ENCODE measurements at regions not wholly inside any gene's neighbourhood (a gene's known extent, or its start where the extent isn't known, plus 50 kb on each side); places are given as distances from the start of the nearest gene placed in this dataset.

- no TSS peak for BruUV-seq (replicated peaks)
- in situ Hi-C loops (cut with MboI) (no loop called here), intact Hi-C loops (cut with micrococcal nuclease) (no loop called here)
- Histone ChIP-seq H3K4me2 (ENCODE audit: insufficient read depth, low read length) (peak overlapping the region; percentile 12; the same call in 1 of the 2 replicates), H2AFZ (ENCODE audit: low read depth, low read length) (peak overlapping the region; percentile 66), H3K4me3 (no peak overlapping the region), H3K79me2 (ENCODE audit: control insufficient read depth, insufficient read depth, low read length) (no peaks in the 10 kb centered on the region), H3K9ac (ENCODE audit: insufficient read depth in 1 of 2, low read depth in 2 of 2, low read length in 2 of 2) (no peak overlapping the region), H3K27ac (ENCODE audit: extremely low read depth, low read depth, low read length) (no peak overlapping the region), H3K36me3 (ENCODE audit: control insufficient read depth, insufficient read depth, low read length) (no peaks in the 10 kb centered on the region), H3K27me3 (ENCODE audit: control insufficient read depth in 2 of 2, insufficient read depth in 2 of 2, low read length in 2 of 2) (no peaks in the 10 kb centered on the region), H3K9me1 (ENCODE audit: control insufficient read depth, insufficient read depth, low read length) (no peaks in the 10 kb centered on the region), H3K9me3 (replicated peaks; ENCODE audit: control insufficient read depth, insufficient read depth, low read depth, low read length) (no peaks in the 10 kb centered on the region), H4K20me1 (replicated peaks; ENCODE audit: control insufficient read depth, insufficient read depth, low read length) (no peaks in the 10 kb centered on the region), H3K4me1 (replicated peaks in 1 of 2; ENCODE audit: control insufficient read depth in 2 of 2, insufficient read depth in 2 of 2, low read length in 2 of 2) (peaks cover 0 to 3% of the 10 kb centered on the region in 2 experiments; a peak in 1 of 5 replicates)
- ATAC-seq (peak; percentile 83), FAIRE-seq (no peak), DNase-seq (ENCODE audit: extremely low read depth in 1 of 4, low spot score in 3 of 4) (no peak)
- 30% methylated on average over 6 of the region's 6 CpGs for WGBS (ENCODE audit: insufficient coverage, low coverage, missing lambda C conversion rate)
- ChIA-PET POLR2A (interaction anchor here (0.7 to 0.8 kb wide), 2 partner anchors 52 to 1412 kb away, joined by 3 to 4 read pairs; no protein-coding TSS in a partner anchor), CTCF (ENCODE audit: low intra/inter-chr PET ratio) (no interaction called here)
- no peak for TF ChIP-seq LCOR (CRISPR knock-in tag; IDR thresholded peaks at IDR 0.05)
- no peak for TF ChIP-seq FOXK2 (conservative IDR thresholded peaks at IDR 0.05 in 1 of 2, IDR thresholded peaks at IDR 0.05 in 1 of 2; ENCODE audit: low read depth in 2 of 2)
- TF ChIP-seq NR2C1 (IDR thresholded peaks at IDR 0.05): peak; percentile 31
- peak; percentile 48; the same call in 1 of the 2 replicates for TF ChIP-seq NR2C1 (tag; IDR thresholded peaks at IDR 0.05)
- TF ChIP-seq PRDM10 (IDR thresholded peaks at IDR 0.05; ENCODE audit: partially characterized antibody): no peak
- TF ChIP-seq NR2C2 (CRISPR knock-in tag; IDR thresholded peaks at IDR 0.05): no peak
- peak; percentile 66 for TF ChIP-seq NR2C2 (tag; IDR thresholded peaks at IDR 0.05)
- TF ChIP-seq RAD21 (CRISPR knock-in tag; conservative IDR thresholded peaks at IDR 0.05 in 1 of 2, IDR thresholded peaks at IDR 0.05 in 1 of 2): peak in 1 of 2 experiments; percentile 16; a peak in 2 of 4 replicates
- TF ChIP-seq REST (IDR thresholded peaks at IDR 0.05; ENCODE audit: borderline replicate concordance): peak; percentile 31; the same call in 1 of the 2 replicates
- TF ChIP-seq REST (CRISPR knock-in tag; IDR thresholded peaks at IDR 0.05; ENCODE audit: low read depth): no peak
- TF ChIP-seq RFX1 (IDR thresholded peaks at IDR 0.05): peak; percentile 43
These were observed 588.4 kb upstream of the CITED2 start for GRCh38 chr6:139962654-139963347.

Data from K562 (cell line).